ENCODE measurements at regions not wholly inside any gene's neighbourhood (a gene's known extent, or its start where the extent isn't known, plus 50 kb on each side); places are given as distances from the start of the nearest gene placed in this dataset.
"Not testable (repeated sequence)": the region's sequence is repeated elsewhere in the genome, so short reads cannot be mapped to it uniquely, and the experiment has no call there.

GRCh38 chr19:21611659-21612402 is 106.4 kb downstream of the ZNF429 start:
- CTCF ChIA-PET: no interaction called here
- H3K4me3 Mint-ChIP-seq: no peak overlapping the region
- no peaks in the 10 kb centered on the region for H3K27me3 Mint-ChIP-seq
- H3K9me3 Mint-ChIP-seq: no peaks in the 10 kb centered on the region
- POLR2A ChIA-PET: no interaction called here
- no peaks in the 10 kb centered on the region for H3K4me1 Mint-ChIP-seq (ENCODE audit: low read depth)
- H3K36me3 Mint-ChIP-seq: no peaks in the 10 kb centered on the region
- intact Hi-C loops (cut with micrococcal nuclease): no loop called here
- DNase-seq: no peak
- H3K27ac Mint-ChIP-seq: no peak overlapping the region

GRCh38 chr19:21610787-21611186 is 105.4 kb downstream of the ZNF429 start:
- Mint-ChIP-seq H3K4me3 (no peak overlapping the region), H3K36me3 (no peaks in the 10 kb centered on the region), H3K27me3 (no peaks in the 10 kb centered on the region), H3K9me3 (no peaks in the 10 kb centered on the region), H3K4me1 (ENCODE audit: low read depth) (no peaks in the 10 kb centered on the region), H3K27ac (no peak overlapping the region)
- DNase-seq: no peak
- CTCF ChIA-PET: interaction anchor here (0.7 kb wide), 1 partner anchor 108 kb away, joined by 3 read pairs; no protein-coding TSS in a partner anchor
- intact Hi-C loops (cut with micrococcal nuclease): no loop called here
- POLR2A ChIA-PET: no interaction called here

GRCh38 chr19:21610341-21610740 is 104.9 kb downstream of the ZNF429 start:
- Mint-ChIP-seq H3K4me3 (no peak overlapping the region), H3K9me3 (no peaks in the 10 kb centered on the region), H3K4me1 (ENCODE audit: low read depth) (no peaks in the 10 kb centered on the region), H3K27me3 (no peaks in the 10 kb centered on the region), H3K27ac (no peak overlapping the region), H3K36me3 (no peaks in the 10 kb centered on the region)
- intact Hi-C loops (cut with micrococcal nuclease): no loop called here
- ChIA-PET CTCF (interaction anchor here (0.7 kb wide), 1 partner anchor 107 kb away, joined by 3 read pairs; no protein-coding TSS in a partner anchor), POLR2A (no interaction called here)
- no peak for DNase-seq

GRCh38 chr19:21608571-21608970 is 103.2 kb downstream of the ZNF429 start:
- Mint-ChIP-seq H3K9me3 (no peaks in the 10 kb centered on the region), H3K27me3 (no peaks in the 10 kb centered on the region), H3K36me3 (no peaks in the 10 kb centered on the region), H3K27ac (no peak overlapping the region), H3K4me1 (ENCODE audit: low read depth) (peaks cover 17% of the 10 kb centered on the region), H3K4me3 (no peak overlapping the region)
- POLR2A ChIA-PET: no interaction called here
- CTCF ChIA-PET: no interaction called here
- intact Hi-C loops (cut with micrococcal nuclease): no loop called here
- DNase-seq: no peak

- Mint-ChIP-seq H3K4me3 (no peak overlapping the region), H3K4me1 (ENCODE audit: low read depth) (peaks cover 19% of the 10 kb centered on the region), H3K27ac (no peak overlapping the region), H3K27me3 (no peaks in the 10 kb centered on the region), H3K36me3 (no peaks in the 10 kb centered on the region), H3K9me3 (no peaks in the 10 kb centered on the region)
- ChIA-PET CTCF (no interaction called here), POLR2A (interaction anchor here (0.6 kb wide), 1 partner anchor 576 kb away, joined by 3 read pairs; no protein-coding TSS in a partner anchor)
- intact Hi-C loops (cut with micrococcal nuclease): no loop called here
- DNase-seq: no peak
These were observed 102.0 kb downstream of the ZNF429 start for GRCh38 chr19:21607449-21607848.

GRCh38 chr19:21607011-21607410 is 101.6 kb downstream of the ZNF429 start:
- POLR2A ChIA-PET; CTCF ChIA-PET; H3K27me3 Mint-ChIP-seq; H3K9me3 Mint-ChIP-seq; DNase-seq; H3K27ac Mint-ChIP-seq; H3K36me3 Mint-ChIP-seq; intact Hi-C loops (cut with micrococcal nuclease); H3K4me3 Mint-ChIP-seq: not testable (repeated sequence)
- H3K4me1 Mint-ChIP-seq (ENCODE audit: low read depth): peaks cover 19% of the 10 kb centered on the region

GRCh38 chr19:21606326-21606725 is 100.9 kb downstream of the ZNF429 start:
- intact Hi-C loops (cut with micrococcal nuclease); H3K36me3 Mint-ChIP-seq; POLR2A ChIA-PET; H3K27me3 Mint-ChIP-seq; H3K27ac Mint-ChIP-seq; CTCF ChIA-PET; H3K4me3 Mint-ChIP-seq; H3K9me3 Mint-ChIP-seq; DNase-seq: not testable (repeated sequence)
- peaks cover 19% of the 10 kb centered on the region for H3K4me1 Mint-ChIP-seq (ENCODE audit: low read depth)

- H3K36me3 Mint-ChIP-seq: no peaks in the 10 kb centered on the region
- H3K9me3 Mint-ChIP-seq: no peaks in the 10 kb centered on the region
- ChIA-PET CTCF (no interaction called here), POLR2A (interaction anchor here (1.4 kb wide), 1 partner anchor 231 kb away, joined by 3 read pairs; the partner anchor contains the start of gene ZNF43)
- intact Hi-C loops (cut with micrococcal nuclease): no loop called here
- peak overlapping the region; percentile 24 for H3K27ac Mint-ChIP-seq
- peaks cover 19% of the 10 kb centered on the region for H3K4me1 Mint-ChIP-seq (ENCODE audit: low read depth)
- no peaks in the 10 kb centered on the region for H3K27me3 Mint-ChIP-seq
- H3K4me3 Mint-ChIP-seq: peak overlapping the region; percentile 72
- no peak for DNase-seq
These were observed 99.6 kb downstream of the ZNF429 start for GRCh38 chr19:21604951-21605476.

Data from activated CD4-positive, alpha-beta memory T cell treated with anti-CD3 and anti-CD28 coated beads for 36 hours (primary cell).